HG02623 (cell line): ENCODE measurements at regions not wholly inside any gene's neighbourhood (a gene's known extent, or its start where the extent isn't known, plus 50 kb on each side); places are given as distances from the start of the nearest gene placed in this dataset.

Source experiments
- ATAC-seq: cut with Tn5 transposase; IDR thresholded peaks from one replicate; pipeline ENCODE4 v1.9.1; 2021; ENCODE audit warnings: moderate library complexity; ENCODE audit not compliant: unreplicated experiment

DNA sequence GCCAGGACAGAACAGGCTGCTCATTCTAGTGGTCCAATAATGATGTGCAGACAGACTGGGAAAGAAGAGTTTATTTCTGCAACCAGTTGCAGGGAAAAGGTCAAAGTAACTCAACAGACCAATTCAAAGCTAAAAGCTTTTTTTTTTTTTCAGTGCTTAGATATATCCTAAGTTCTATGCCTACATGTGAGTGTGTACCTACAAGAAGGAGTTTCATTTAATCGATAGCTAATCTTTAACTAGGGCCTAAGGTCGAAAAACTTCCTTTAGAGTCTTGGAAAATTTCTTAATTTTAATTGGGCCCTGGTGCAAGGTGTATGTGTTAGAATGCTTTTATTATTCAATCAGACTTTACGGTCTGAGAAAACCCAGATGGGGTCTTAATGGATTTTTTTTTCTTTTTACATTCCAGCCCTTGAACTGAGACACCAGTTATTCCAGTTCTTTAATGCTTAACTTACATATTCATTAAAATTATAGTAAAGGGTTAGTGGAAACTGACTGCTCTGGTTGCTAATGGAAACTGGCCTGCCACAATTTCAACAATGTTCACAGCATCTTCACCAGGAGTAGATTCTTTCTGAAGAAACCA is 365.3 kb downstream of the MTRR start:
- no peak for ATAC-seq

DNA sequence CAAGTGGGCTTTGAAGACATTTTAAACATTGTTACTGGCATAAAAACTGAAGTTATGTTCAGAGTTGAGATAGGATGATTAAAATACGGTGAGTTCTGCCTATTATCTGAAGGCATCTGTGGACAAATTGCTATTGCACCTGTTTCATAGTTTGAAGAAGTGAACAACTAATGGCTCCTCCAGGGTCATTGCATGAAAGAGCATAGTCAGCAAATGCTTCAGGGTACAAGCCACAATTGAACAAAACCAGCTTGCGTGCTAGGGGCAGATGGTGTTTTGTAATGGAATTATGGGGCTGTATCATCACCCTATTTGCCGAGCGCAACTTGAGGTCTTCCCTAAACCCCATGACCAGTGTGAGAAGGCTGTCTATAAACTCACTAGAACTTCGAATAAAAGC is 369.1 kb downstream of the MTRR start:
- ATAC-seq, result no peak

DNA sequence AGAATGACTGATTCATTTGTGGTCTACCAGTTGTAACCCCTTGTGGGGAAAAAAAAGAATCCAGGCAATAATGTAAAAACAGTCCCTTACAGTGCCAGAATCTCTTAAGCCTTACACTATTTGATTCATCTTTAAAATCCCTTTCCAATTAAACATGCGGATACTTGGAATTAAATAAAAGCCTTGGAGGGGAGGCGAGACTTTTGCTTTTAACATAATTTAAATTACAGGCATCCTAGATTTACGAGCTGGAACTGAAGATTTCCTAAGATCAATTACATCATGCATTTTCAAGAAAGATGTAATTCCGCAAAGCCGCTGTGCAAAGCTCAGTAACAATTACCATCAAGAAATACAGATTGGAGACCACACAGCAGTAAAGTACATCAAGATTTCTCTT is 370.2 kb downstream of the MTRR start:
- ATAC-seq, result no peak

DNA sequence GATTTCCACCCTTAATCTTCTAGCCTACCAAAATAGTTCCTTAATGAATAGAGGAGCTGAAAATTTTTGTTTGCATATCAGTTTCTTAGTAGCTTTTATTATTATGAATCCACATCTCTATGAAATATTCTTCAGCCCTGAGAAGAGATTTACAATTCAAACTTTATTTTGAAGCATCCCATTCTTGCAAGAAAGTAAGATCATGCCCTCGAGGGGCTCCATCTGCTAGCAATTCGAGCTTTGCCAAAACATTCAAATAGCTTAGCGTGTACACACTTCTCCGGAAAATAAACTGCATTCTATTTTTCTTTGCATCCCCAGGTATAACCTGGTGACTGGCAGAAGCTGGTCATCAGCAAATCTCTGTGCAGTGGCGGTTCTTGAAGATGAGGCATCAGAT is 370.7 kb downstream of the MTRR start:
- no peak for ATAC-seq

DNA sequence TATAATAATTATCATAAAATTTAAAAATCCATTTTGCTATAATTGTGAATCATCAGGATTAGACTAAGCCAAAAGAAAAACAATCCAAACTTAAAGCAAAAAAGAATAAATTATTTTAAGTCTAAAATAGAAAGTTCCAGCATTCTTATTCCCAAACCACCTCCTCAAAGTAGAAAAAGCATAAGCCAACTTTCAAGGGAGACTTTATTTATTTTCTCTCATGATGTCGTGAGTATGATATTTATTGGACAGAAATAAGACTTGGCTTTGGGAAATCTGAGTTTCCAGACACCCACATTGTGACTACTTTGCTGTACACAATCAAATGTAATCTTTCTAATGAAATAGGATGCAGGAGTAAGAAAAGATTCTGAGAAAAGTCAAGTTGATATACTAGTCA is 372.1 kb downstream of the MTRR start:
- ATAC-seq, result no peak

DNA sequence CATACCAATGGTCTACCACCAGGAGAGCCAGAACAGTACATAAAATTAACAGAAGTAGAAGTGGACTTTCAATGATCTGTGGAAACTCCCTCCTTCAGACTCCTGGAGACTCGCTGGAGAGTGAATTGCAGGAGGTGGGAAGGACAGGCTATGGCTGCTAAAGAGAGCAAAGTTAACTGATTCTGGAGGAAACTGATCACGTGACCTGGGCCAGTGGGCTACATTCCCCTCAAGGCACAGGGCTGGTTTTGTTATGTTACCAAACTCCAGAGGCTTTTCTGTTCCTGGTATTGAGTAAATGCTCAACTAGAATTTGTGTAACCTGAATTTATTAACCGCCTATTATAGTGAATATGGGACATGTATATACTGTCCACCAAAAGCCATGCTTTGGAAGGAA is 372.6 kb downstream of the MTRR start:
- ATAC-seq, result no peak

DNA sequence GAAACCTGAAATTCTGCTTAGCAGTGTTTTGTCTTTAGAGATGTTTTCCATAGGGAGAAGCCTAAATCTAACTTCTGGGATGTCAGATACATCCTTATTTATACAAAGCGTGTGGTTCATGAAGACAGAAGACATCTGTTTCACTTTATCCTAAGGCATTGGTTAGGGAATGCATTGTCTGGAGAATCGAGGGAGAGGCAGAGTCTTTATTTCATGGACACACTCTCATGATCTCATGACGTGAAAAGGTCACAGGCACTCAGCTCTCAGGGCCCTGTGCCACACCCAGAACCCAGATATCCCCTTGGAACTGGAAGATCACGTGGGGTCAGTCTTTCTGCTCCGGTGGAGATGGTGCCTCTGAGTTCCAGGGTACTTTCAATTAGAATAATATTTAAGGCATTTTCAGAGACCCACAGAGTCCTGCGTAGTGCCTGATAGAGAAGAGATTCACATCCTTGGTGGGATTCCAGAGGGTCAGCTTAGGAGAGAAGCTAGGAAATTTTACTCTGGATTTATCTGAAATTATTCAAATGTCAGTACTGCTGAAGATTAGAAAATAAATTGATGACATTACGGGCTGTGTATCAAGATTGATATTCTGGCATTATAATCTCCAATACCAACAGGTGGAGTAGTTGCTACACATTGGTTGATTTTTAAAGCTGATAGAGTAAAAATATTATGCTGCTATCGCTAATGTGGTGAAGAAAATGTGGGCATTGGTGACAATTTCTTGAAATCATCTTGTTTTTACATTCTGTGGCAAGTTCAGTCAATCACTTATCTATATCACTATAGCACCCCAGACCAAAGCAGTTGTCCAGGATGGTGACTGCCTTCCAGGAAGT is 378.3 kb downstream of the MTRR start:
- no peak for ATAC-seq

DNA sequence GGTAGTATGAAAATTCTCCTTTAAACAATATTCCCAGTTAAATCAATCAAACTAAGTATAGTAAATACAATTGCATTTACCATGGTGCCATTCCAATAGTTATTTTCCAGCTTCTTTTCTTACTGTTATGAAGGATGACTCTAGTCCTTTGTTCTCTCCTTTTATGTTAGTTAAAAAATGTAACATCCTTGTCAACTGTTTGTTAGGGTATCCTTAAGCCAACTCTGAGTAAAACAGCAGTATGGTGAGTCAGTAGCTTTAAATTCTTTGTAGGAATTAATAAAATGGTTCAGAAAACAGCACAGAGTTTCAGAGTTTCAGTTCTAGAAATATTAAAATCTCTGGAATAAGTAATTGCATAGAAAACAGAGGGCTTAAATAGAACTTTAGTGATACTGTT is 384.4 kb downstream of the MTRR start:
- ATAC-seq, result no peak

DNA sequence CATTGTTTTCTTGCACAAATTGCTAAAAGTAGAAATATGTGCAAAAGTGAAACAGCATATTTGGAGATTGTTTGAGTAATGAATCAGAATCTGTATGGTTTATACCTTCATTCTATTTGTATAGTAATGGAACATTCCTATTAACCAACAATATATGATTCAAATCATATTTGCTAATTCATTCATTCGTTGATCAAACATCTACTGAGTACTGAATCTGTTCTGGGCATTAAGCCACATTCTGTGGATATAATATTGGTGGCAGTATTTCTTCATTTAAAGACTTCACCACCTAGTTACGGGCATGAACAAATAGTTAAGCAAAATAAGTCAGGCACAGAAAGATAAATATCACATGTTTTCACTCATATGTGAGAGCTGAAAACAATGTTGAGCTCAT is 385.7 kb downstream of the MTRR start:
- ATAC-seq, result no peak

DNA sequence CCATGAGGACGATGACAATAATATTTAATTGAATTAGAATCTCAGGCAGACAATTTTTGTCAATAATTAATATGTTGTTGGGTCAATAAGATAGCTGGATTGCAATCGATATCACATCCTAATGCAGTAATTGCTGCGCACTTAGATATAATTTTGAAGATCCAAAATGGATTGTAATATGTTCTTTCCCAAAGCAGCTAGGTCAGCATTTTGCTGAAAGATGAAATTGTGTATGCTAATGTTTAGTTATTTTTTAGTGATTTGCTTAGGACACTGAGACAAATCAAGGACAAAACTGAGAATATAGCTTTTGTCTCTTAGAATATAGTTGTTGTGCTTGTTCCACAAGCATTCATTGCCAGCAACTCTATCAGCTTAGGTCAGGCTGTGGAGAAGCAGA is 389.9 kb downstream of the MTRR start:
- no peak for ATAC-seq

DNA sequence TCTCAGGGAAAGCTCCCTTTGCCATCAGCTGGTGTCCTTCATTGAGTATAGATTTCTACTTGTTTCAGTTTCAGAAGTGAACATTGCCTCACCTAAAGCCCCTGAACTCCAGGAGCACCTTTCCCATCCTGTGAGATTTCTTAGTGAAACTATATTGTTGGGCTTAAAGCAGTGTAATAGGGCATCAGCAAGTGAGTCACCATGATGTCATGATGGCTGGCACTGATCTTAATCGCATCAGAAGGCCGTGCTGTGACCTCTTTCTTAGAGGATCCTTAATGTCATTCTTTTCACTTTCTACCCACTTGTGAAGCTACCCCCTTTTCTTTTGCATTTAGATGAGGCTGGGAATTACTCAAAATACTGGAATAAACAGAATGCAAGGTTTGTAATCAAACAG is 401.3 kb downstream of the MTRR start:
- no peak for ATAC-seq

DNA sequence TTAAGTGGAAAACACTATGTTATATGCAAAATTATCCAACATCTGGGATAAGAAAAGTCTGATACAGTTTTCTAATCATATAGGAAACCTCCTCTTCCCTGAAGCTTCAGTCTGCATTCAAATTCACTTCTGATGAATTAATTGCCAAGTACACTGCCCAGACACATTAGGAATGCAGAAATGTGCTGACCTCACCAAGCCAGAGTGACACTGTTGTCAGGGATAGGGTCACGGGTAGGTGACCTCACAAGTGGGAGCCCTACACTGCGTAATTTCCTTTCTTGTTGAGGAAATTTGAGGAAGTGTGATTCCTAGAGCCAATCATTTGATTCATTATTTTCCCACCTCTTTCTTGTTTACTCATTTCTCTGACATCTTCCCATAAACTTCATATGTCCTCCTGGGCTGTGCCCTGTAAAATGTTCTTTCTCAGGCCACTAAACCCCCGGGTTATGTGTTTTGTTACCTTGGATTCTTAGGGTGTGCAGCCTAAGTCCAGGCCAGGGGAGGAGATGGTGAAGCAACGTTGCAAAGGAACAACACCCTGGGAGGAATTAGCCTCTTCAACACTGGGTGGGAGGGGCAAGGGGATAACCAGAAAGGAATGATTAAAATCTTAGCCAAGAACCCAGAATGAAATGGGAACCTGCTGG is 411.9 kb downstream of the MTRR start:
- ATAC-seq, result no peak

DNA sequence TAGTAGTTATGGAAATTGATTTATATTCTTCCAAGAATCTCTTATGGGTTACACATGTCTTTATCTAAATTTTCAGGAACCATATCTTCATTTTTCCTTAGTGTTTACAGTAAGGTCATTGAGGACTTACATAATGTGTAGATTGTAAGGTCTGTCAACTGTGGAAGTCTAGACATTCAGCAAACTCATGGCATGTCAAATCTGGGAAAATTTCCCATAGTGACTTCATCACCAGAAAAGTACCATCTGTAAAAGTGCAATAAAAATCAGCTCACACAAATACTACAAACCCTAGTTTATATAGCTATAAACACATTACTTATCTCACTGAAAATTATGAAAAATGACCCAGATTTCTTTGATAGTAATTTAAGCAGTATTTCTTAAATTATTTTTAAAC is 419.4 kb downstream of the MTRR start:
- ATAC-seq, result no peak

DNA sequence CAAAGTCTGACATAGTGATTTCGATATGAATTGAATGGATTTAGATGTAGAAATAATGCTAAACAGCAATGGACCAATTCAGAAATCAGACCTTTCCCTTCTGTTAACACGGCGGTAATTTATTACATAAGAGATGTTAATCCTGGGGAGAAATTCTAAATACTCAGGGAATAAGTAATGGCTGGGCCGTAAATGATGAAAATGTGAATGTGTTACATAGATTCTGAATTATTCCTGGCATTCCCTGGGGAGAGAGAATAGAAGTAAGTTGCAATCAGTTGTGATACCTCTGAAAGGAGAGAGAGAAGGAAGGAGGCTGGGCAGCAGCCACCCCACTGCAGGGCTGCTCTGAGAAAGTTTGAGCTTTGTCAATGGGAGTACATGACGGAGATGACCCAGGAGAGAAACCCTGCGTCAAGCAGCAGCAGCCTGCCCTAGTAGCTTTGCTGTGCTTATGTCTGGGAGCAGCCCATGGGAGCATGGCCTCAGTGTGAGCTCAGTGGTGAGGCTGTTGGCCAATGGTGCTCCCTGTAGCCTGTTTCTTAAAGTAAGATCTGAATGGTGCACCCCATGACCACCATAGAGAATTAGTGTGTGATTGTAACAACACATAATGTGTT is 420.1 kb downstream of the MTRR start:
- no peak for ATAC-seq

DNA sequence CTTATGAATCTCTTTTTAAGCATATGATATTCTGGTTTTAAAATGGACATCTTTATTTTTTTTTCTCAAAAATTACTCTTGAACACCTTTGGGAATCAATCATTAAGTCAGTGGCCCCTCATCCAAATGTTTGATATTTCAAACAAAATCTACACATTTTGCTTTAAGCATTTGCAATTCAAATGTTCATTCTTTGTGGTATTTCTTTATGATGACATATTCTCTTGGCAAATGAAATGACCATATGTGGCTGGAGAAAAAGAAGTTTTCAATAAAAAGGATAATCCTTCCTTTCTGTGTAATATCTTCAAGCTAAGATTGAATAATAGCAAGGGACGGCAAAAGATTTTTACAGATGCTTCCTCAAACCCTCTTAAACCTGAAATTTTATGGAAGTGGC is 420.8 kb downstream of the MTRR start:
- no peak for ATAC-seq

DNA sequence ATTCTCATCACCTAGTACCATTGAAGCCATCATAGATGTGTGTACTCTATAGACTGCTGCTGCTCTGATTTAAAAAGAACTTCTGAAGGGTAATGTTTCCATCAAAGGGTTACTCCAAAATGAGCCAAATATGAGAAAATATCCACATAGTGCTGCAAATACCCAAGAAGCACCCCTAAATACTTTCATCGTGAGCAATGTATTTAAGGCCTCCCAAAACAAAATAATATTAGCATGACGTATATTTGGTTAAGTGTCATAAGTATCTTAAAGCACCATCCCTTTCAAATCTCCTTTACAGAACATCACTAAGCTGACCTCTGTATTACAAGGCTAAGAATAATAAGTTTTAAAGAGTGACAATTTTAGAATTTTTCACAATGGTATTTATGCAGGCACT is 421.8 kb downstream of the MTRR start:
- no peak for ATAC-seq

DNA sequence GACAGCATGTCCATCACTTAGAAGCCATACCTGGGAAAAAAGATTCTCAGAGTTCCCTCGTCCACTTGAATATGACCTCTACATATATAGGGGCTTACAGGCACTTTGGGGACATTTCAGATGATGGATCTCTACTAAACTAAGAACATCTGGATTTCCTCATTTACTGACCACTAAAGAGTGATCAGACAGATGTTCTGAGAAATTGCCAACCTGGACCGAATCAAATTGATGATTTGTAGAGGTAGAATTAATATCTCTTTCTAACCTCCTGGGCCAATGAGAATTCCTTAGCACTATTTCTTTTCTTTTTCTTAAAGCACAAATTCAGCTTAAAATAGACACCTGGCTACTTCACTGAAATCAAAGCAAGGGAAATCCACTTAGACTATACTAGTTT is 422.7 kb downstream of the MTRR start:
- no peak for ATAC-seq

DNA sequence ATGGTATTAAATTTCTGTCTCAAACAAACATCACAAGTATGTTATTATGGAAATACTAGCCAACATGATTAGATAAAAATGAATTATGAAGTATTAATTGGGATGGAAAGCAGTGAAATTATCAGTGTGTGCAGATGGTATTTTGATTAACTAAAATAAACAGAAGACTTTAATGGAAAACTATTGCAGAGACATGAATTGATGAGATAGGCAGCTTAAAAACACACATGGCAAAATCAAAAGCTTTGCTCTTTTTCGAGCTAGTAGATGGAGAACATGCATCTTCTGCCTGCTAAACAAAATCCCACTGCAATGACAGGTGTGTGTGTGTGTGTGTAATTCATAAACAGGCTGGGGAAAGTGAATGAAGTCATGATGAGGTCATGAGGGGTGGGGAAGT is 426.2 kb downstream of the MTRR start:
- ATAC-seq, result no peak

DNA sequence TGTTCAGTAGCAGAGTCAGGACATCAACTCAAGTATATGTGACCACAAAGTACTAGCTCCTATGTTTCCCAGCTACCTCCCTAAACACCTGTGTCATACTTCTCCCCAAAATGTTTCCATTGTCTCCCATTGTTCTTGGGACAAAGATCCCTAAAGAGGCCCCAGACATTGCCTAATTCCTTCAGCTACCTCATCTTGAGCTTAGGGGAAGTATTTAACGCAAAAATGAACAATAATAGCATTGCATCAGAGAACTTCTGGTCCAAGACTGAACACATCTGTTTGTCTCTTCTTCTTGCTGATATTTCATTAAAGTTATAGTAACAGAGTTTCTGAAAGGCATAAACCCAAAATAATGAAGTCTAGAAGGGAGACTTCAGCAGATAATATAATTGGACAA is 430.8 kb downstream of the MTRR start:
- ATAC-seq, result no peak

DNA sequence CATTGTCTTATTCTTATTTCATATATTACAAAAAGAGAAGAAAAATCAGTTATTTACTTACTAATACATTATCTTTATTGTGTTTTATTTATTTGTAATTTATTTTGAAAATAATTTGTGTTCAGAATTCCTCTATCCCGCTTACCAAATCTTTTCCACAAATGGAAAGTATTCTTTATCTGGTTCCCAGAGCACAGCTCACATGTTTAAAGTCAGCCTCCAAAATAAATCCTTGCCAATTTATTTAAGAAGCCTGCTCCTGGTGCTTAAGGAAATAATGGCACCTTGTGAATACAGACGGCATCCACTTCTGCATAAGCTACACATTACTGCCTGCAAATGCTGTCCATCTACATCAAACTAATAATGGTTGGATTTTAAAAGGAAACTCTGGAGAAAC is 435.4 kb downstream of the MTRR start:
- no peak for ATAC-seq

DNA sequence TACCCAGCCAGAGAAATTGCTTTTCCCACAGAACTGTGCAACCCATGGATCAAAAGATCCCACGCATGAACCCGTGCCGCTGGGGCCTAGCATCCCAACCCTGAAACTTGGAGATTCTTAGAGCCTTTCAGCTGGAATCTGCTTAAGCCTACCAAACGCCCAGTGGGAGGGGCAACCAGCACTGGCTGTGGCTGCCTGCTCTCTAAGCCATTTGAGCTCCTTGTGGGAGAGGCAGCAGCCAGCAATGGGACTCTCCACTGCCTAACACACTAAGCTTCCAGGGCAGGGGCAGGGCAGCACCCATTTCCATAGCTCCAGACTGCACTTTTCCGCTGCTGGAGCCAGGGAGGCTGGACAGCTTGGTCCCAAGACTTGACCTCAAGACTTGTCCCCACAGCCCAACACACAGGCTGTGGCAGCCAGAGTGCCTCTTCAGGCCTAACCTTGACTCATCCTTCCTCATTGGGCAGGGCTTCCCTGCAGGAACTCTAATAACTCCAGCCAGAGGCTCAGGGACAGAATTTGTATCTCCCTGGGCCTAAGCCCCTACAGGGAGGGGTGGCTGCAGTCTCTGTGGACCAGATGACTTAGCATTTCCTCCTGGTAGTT is 437.4 kb downstream of the MTRR start:
- ATAC-seq, result no peak

DNA sequence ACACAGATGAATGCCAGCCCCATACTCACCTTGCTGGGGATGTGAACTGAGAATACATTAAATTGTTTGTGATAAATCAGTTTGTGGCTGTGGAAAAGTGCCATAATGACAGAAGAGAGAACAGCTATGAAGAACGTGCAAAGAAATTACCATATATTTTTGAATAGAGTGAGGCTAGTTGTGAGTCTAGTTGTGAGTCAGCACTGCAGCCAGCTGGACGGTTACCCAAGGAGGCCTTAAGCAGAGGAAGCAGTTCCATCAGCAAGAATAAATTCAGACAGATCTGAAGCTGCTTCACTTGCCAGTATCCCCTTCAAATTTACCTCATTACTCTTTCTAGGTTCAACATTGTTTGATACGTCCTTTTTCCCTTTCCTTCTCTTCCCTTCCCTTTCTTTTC is 446.0 kb downstream of the MTRR start:
- no peak for ATAC-seq
